ENCODE measurements at regions not wholly inside any gene's neighbourhood (a gene's known extent, or its start where the extent isn't known, plus 50 kb on each side); places are given as distances from the start of the nearest gene placed in this dataset.
A peak's percentile ranks its signal among the peaks of the same experiment; 100 is the strongest.

- TF ChIP-seq MTF1 (CRISPR knock-in tag; IDR thresholded peaks at IDR 0.05; ENCODE audit: borderline replicate concordance) (no peak), ZBTB40 (IDR thresholded peaks at IDR 0.05) (no peak), ZBTB40 (CRISPR knock-in tag; IDR thresholded peaks at IDR 0.05) (no peak), ZNF431 (CRISPR knock-in tag; IDR thresholded peaks at IDR 0.05) (no peak), TCF15 (CRISPR knock-in tag; IDR thresholded peaks at IDR 0.05) (no peak), BCL6 (CRISPR knock-in tag; IDR thresholded peaks at IDR 0.05) (no peak), ZBTB1 (CRISPR knock-in tag; IDR thresholded peaks at IDR 0.05; ENCODE audit: borderline replicate concordance, low read depth) (no peak), POU5F1 (IDR thresholded peaks at IDR 0.05; ENCODE audit: borderline replicate concordance, low read depth, low read length, partially characterized antibody) (no peak), BRF1 (IDR thresholded peaks at IDR 0.05; ENCODE audit: borderline replicate concordance, extremely low read depth, insufficient read length) (no peak), TAL1 (IDR thresholded peaks at IDR 0.05) (peak; percentile 65; the same call in 1 of the 2 replicates), SOX6 (IDR thresholded peaks at IDR 0.05) (peak; percentile 31; the same call in 1 of the 2 replicates)
Observed at GRCh38 chr6:141956868-141957267, 175.9 kb upstream of the GJE1 start (continued).

All from K562 (cell line).